K562 (cell line): ENCODE measurements at regions not wholly inside any gene's neighbourhood (a gene's known extent, or its start where the extent isn't known, plus 50 kb on each side); places are given as distances from the start of the nearest gene placed in this dataset.

Source experiments
- DMBX1 ChIP-seq: fragments of 250-450 bp; sonication (Bioruptor Pico); IDR thresholded peaks from 2 replicates; pipeline ENCODE4 v1.8.0; 2022; ENCODE audit warnings: inconsistent platforms, mild to moderate bottlenecking, moderate library complexity, borderline replicate concordance
- FOXK1 ChIP-seq: sonication (generic); formaldehyde crosslinking; IDR thresholded peaks from 2 replicates; pipeline ENCODE4 v1.8.0; 2022; ENCODE audit warnings: missing genetic modification reagents, mild to moderate bottlenecking, borderline replicate concordance
- GABPA ChIP-seq: fragments of 200-800 bp; sonication (Bioruptor generic); conservative IDR thresholded peaks from 2 replicates; pipeline ENCODE4 v1.6.1; 2016; ENCODE audit warnings: low read depth, missing genetic modification characterization, missing compliant biosample characterization
- KDM5B ChIP-seq: fragments of 200-600 bp; sonication (generic); IDR thresholded peaks from 2 replicates; pipeline ENCODE4 v1.6.1; 2012; ENCODE audit warnings: low read depth, mild to moderate bottlenecking, moderate library complexity, low read length, control low read depth, inconsistent platforms; ENCODE audit not compliant: insufficient replicate concordance
- MAFF ChIP-seq: IDR thresholded peaks from 2 replicates; pipeline ENCODE4 v1.6.1; 2012; ENCODE audit warnings: low read length, improper control_type of control experiment
- MAFK ChIP-seq: IDR thresholded peaks from 2 replicates; pipeline ENCODE4 v1.6.1; 2011; ENCODE audit warnings: low read length, improper control_type of control experiment
- MYBL2 ChIP-seq, 2 experiments: fragments of 450-650 bp in 1 of 2; sonication (generic) in 1 of 2; formaldehyde crosslinking in 1 of 2; IDR thresholded peaks; 2 replicates each; pipeline versions ENCODE4 v1.6.1 to v1.8.1; 2017 to 2022; ENCODE audit warnings: borderline replicate concordance in 1 of 2, inconsistent platforms in 1 of 2, low read depth in 1 of 2, mild to moderate bottlenecking in 1 of 2, missing genetic modification reagents in 1 of 2, moderate library complexity in 1 of 2
- NFIC ChIP-seq: fragments of 450-650 bp; IDR thresholded peaks from 2 replicates; pipeline ENCODE4 v1.6.1; 2017; ENCODE audit warnings: mild to moderate bottlenecking, inconsistent platforms
- NONO ChIP-seq, 2 experiments: fragments of 200-400 bp in 1 of 2; fragments of 450-650 bp in 1 of 2; formaldehyde crosslinking in 1 of 2; IDR thresholded peaks; 2 replicates each; pipeline ENCODE4 v1.6.1; 2017; ENCODE audit warnings: low read depth in 2 of 2, mild to moderate bottlenecking in 2 of 2, moderate library complexity in 2 of 2, low read length in 1 of 2
- NR2F6 ChIP-seq: fragments of 450-650 bp; formaldehyde crosslinking; IDR thresholded peaks from 2 replicates; pipeline ENCODE4 v1.4.0; 2020; ENCODE audit warnings: mild to moderate bottlenecking
- NR3C1 ChIP-seq: sonication (generic); formaldehyde crosslinking; IDR thresholded peaks from 2 replicates; pipeline ENCODE4 v1.8.1; 2022; ENCODE audit warnings: missing genetic modification reagents
- RAD21 ChIP-seq, 2 experiments: fragments of 250-450 bp in 1 of 2; fragments of 450-650 bp in 1 of 2; sonication (Bioruptor Pico) in 1 of 2; formaldehyde crosslinking in 1 of 2; IDR thresholded peaks in 1 of 2; conservative IDR thresholded peaks in 1 of 2; 2 replicates each; pipeline versions ENCODE4 v1.4.0 to v1.8.0; 2020 to 2022; ENCODE audit warnings: mild to moderate bottlenecking in 2 of 2, moderate library complexity in 1 of 2
- RBM25 ChIP-seq: fragments of 200-400 bp; formaldehyde crosslinking; IDR thresholded peaks from 2 replicates; pipeline ENCODE4 v1.6.1; 2018; ENCODE audit warnings: low read length, low read depth, moderate library complexity; ENCODE audit not compliant: severe bottlenecking
- ZNF224 ChIP-seq: sonication (generic); formaldehyde crosslinking; IDR thresholded peaks from 2 replicates; pipeline ENCODE4 v1.8.0; 2022; ENCODE audit warnings: mild to moderate bottlenecking, missing genetic modification reagents
- ZNF253 ChIP-seq: fragments of 250-450 bp; sonication (Bioruptor Pico); conservative IDR thresholded peaks from 2 replicates; pipeline ENCODE4 v1.6.1; 2021; ENCODE audit warnings: mild to moderate bottlenecking
- ZNF57 ChIP-seq: fragments of 450-650 bp; formaldehyde crosslinking; IDR thresholded peaks from 2 replicates; pipeline ENCODE4 v1.4.0; 2020; ENCODE audit warnings: mild to moderate bottlenecking, moderate library complexity
- ZSCAN32 ChIP-seq: fragments of 450-650 bp; formaldehyde crosslinking; IDR thresholded peaks from 2 replicates; pipeline ENCODE4 v1.4.0; 2020; ENCODE audit warnings: mild to moderate bottlenecking, moderate library complexity
- TF ChIP-seq, protein P1 (sequence below): fragments of 450-650 bp; IDR thresholded peaks from 2 replicates; pipeline ENCODE4 v1.6.1; 2018; ENCODE audit not compliant: partially characterized antibody
- TF ChIP-seq, protein P2 (sequence below): fragments of 250-450 bp; sonication (Bioruptor Pico); IDR thresholded peaks from 2 replicates; pipeline ENCODE4 v1.8.0; 2022; ENCODE audit warnings: inconsistent platforms
- TF ChIP-seq, protein P3 (sequence below): IDR thresholded peaks from 2 replicates; pipeline ENCODE4 v1.6.1; 2011; ENCODE audit not compliant: insufficient read length; ENCODE audit errors: extremely low read depth

DNA sequence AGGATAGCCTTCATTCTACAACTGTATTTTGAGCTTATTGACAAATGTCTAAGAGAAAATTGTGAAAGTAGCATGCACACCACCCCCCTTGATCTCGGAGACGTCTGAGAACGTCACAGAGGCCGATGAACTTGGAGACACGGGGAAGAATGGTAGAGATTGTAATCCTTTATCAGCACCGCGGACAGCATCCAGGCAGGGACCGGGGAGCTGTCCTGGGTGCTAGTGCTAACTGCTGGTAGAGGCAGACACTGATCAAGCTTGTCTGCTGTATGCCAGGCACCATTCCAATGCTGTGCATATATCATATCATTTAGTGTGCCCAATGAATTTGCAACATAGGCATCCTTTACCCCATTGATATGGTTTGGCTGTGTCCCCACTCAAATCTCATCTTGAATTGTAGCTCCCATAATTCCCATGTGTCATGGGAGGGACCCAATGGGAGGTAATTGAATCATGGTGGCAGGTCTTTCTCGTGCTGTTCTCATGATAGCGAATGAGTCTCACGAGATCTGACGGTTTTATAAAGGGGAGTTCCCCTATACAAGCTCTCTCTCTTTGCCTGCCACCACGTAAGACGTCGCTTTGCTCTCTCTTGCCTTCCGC is 98.8 kb downstream of the LHX2 start (continued):
- TF ChIP-seq, protein P1, sequence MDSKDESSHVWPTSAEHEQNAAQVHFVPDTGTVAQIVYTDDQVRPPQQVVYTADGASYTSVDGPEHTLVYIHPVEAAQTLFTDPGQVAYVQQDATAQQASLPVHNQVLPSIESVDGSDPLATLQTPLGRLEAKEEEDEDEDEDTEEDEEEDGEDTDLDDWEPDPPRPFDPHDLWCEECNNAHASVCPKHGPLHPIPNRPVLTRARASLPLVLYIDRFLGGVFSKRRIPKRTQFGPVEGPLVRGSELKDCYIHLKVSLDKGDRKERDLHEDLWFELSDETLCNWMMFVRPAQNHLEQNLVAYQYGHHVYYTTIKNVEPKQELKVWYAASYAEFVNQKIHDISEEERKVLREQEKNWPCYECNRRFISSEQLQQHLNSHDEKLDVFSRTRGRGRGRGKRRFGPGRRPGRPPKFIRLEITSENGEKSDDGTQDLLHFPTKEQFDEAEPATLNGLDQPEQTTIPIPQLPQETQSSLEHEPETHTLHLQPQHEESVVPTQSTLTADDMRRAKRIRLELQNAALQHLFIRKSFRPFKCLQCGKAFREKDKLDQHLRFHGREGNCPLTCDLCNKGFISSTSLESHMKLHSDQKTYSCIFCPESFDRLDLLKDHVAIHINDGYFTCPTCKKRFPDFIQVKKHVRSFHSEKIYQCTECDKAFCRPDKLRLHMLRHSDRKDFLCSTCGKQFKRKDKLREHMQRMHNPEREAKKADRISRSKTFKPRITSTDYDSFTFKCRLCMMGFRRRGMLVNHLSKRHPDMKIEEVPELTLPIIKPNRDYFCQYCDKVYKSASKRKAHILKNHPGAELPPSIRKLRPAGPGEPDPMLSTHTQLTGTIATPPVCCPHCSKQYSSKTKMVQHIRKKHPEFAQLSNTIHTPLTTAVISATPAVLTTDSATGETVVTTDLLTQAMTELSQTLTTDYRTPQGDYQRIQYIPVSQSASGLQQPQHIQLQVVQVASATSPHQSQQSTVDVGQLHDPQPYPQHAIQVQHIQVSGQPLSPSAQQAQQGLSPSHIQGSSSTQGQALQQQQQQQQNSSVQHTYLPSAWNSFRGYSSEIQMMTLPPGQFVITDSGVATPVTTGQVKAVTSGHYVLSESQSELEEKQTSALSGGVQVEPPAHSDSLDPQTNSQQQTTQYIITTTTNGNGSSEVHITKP: no peak
- TF ChIP-seq NR3C1: peak; percentile 100
- TF ChIP-seq ZNF224 (CRISPR knock-in tag): peak; percentile 99
- no peak; a peak in 1 of 4 replicates for TF ChIP-seq RAD21 (CRISPR knock-in tag; conservative IDR thresholded peaks at IDR 0.05 in 1 of 2, IDR thresholded peaks at IDR 0.05 in 1 of 2)
- TF ChIP-seq NONO (IDR thresholded peaks at IDR 0.05; ENCODE audit: low read depth in 2 of 2, low read length in 1 of 2): no peak
- peak; percentile 100 for TF ChIP-seq FOXK1
- no peak for TF ChIP-seq NR2F6
- TF ChIP-seq ZNF57: 0 out of 2 replicates have a peak, but pooled peaks have one; percentile 43
- TF ChIP-seq, protein P2, sequence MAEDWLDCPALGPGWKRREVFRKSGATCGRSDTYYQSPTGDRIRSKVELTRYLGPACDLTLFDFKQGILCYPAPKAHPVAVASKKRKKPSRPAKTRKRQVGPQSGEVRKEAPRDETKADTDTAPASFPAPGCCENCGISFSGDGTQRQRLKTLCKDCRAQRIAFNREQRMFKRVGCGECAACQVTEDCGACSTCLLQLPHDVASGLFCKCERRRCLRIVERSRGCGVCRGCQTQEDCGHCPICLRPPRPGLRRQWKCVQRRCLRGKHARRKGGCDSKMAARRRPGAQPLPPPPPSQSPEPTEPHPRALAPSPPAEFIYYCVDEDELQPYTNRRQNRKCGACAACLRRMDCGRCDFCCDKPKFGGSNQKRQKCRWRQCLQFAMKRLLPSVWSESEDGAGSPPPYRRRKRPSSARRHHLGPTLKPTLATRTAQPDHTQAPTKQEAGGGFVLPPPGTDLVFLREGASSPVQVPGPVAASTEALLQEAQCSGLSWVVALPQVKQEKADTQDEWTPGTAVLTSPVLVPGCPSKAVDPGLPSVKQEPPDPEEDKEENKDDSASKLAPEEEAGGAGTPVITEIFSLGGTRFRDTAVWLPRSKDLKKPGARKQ (CRISPR knock-in tag): no peak
- TF ChIP-seq ZSCAN32: no peak
- no peak for TF ChIP-seq MYBL2 (IDR thresholded peaks at IDR 0.05; ENCODE audit: low read depth)
- peak; percentile 88 for TF ChIP-seq MYBL2 (CRISPR knock-in tag; IDR thresholded peaks at IDR 0.05; ENCODE audit: borderline replicate concordance)
- no peak for TF ChIP-seq RBM25
- peak; percentile 97 for TF ChIP-seq DMBX1
- no peak for TF ChIP-seq KDM5B
- TF ChIP-seq ZNF253: no peak
- TF ChIP-seq NFIC: no peak
- TF ChIP-seq, protein P3, sequence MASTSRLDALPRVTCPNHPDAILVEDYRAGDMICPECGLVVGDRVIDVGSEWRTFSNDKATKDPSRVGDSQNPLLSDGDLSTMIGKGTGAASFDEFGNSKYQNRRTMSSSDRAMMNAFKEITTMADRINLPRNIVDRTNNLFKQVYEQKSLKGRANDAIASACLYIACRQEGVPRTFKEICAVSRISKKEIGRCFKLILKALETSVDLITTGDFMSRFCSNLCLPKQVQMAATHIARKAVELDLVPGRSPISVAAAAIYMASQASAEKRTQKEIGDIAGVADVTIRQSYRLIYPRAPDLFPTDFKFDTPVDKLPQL: no peak
- TF ChIP-seq MAFF: no peak
- 0 out of 2 replicates have a peak, but pooled peaks have one; percentile 22 for TF ChIP-seq GABPA (tag)
- TF ChIP-seq MAFK: no peak
